GM19463 (cell line): ENCODE measurements at regions not wholly inside any gene's neighbourhood (a gene's known extent, or its start where the extent isn't known, plus 50 kb on each side); places are given as distances from the start of the nearest gene placed in this dataset.

Experiments used
- ATAC-seq: cut with Tn5 transposase; IDR thresholded peaks from one replicate; pipeline ENCODE4 v1.9.1; 2021; ENCODE audit warnings: mild to moderate bottlenecking, moderate library complexity; ENCODE audit not compliant: unreplicated experiment

- ATAC-seq = no peak
Observed at GRCh38 chr20:20938599-20938998, 167.6 kb downstream of the LINC00237 start.

- no peak for ATAC-seq
Observed at GRCh38 chr20:20938131-20938530, 168.0 kb downstream of the LINC00237 start.

- no peak for ATAC-seq
Observed at GRCh38 chr20:20933142-20933958, 172.8 kb downstream of the LINC00237 start.

- no peak for ATAC-seq
Observed at GRCh38 chr20:20932156-20932555, 174.0 kb downstream of the LINC00237 start.

GRCh38 chr20:20931632-20932031, 174.5 kb downstream of the LINC00237 start:
- ATAC-seq = no peak

GRCh38 chr20:20931024-20931423, 175.1 kb downstream of the LINC00237 start:
- ATAC-seq = no peak

- no peak for ATAC-seq
Observed at GRCh38 chr20:20930500-20930899, 175.7 kb downstream of the LINC00237 start.

- no peak for ATAC-seq
Observed at GRCh38 chr20:20929341-20929740, 176.8 kb downstream of the LINC00237 start.

- no peak for ATAC-seq
Observed at GRCh38 chr20:20926222-20926905, 179.8 kb downstream of the LINC00237 start.

- no peak for ATAC-seq
Observed at GRCh38 chr20:20920433-20920832, 185.7 kb downstream of the LINC00237 start.

GRCh38 chr20:20915844-20916243, 190.3 kb downstream of the LINC00237 start:
- ATAC-seq = no peak

GRCh38 chr20:20904501-20904831, 192.0 kb upstream of the RALGAPA2 start:
- ATAC-seq = no peak

GRCh38 chr20:20903773-20904500, 191.5 kb upstream of the RALGAPA2 start:
- no peak for ATAC-seq

GRCh38 chr20:20897922-20898321, 185.5 kb upstream of the RALGAPA2 start:
- no peak for ATAC-seq

GRCh38 chr20:20897145-20897544, 184.7 kb upstream of the RALGAPA2 start:
- ATAC-seq = no peak

- no peak for ATAC-seq
Observed at GRCh38 chr20:20896606-20897005, 184.2 kb upstream of the RALGAPA2 start.

- no peak for ATAC-seq
Observed at GRCh38 chr20:20895537-20895936, 183.1 kb upstream of the RALGAPA2 start.

GRCh38 chr20:20894753-20895152, 182.3 kb upstream of the RALGAPA2 start:
- no peak for ATAC-seq

- no peak for ATAC-seq
Observed at GRCh38 chr20:20894280-20894679, 181.8 kb upstream of the RALGAPA2 start.

GRCh38 chr20:20892328-20892727, 179.9 kb upstream of the RALGAPA2 start:
- no peak for ATAC-seq

GRCh38 chr20:20890751-20891150, 178.3 kb upstream of the RALGAPA2 start:
- no peak for ATAC-seq

GRCh38 chr20:20888936-20889335, 176.5 kb upstream of the RALGAPA2 start:
- ATAC-seq = no peak
